ENCODE measurements at regions not wholly inside any gene's neighbourhood (a gene's known extent, or its start where the extent isn't known, plus 50 kb on each side); places are given as distances from the start of the nearest gene placed in this dataset.

- Histone ChIP-seq H3K27ac (no peak overlapping the region), H3K9me3 (no peaks in the 10 kb centered on the region), H3K36me3 (no peaks in the 10 kb centered on the region), H3K27me3 (no peaks in the 10 kb centered on the region), H3K4me1 (no peaks in the 10 kb centered on the region), H3K4me3 (no peak overlapping the region)
- DNase-seq = no peak
- TF ChIP-seq, protein P1, sequence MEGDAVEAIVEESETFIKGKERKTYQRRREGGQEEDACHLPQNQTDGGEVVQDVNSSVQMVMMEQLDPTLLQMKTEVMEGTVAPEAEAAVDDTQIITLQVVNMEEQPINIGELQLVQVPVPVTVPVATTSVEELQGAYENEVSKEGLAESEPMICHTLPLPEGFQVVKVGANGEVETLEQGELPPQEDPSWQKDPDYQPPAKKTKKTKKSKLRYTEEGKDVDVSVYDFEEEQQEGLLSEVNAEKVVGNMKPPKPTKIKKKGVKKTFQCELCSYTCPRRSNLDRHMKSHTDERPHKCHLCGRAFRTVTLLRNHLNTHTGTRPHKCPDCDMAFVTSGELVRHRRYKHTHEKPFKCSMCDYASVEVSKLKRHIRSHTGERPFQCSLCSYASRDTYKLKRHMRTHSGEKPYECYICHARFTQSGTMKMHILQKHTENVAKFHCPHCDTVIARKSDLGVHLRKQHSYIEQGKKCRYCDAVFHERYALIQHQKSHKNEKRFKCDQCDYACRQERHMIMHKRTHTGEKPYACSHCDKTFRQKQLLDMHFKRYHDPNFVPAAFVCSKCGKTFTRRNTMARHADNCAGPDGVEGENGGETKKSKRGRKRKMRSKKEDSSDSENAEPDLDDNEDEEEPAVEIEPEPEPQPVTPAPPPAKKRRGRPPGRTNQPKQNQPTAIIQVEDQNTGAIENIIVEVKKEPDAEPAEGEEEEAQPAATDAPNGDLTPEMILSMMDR (IDR thresholded peaks at IDR 0.05) = no peak
- no peak for TF ChIP-seq POLR2A (IDR thresholded peaks at IDR 0.05)
Observed at GRCh38 chr2:45244928-45245327, 235.7 kb upstream of the SIX2 start.

- no peak overlapping the region for H3K27ac ChIP-seq
Observed at GRCh38 chr2:45242161-45242741, 233.0 kb upstream of the SIX2 start.

GRCh38 chr2:45241061-45241561 is 231.9 kb upstream of the SIX2 start:
- no peak for DNase-seq
- Histone ChIP-seq H3K9me3 (no peaks in the 10 kb centered on the region), H3K27ac (no peak overlapping the region), H3K36me3 (no peaks in the 10 kb centered on the region), H3K4me1 (no peaks in the 10 kb centered on the region), H3K4me3 (no peak overlapping the region), H3K27me3 (no peaks in the 10 kb centered on the region)
- TF ChIP-seq POLR2A (IDR thresholded peaks at IDR 0.05) = no peak
- TF ChIP-seq, protein P1 (IDR thresholded peaks at IDR 0.05) = no peak

More at GRCh38 chr2:45242161-45242741, 233.0 kb upstream of the SIX2 start:
- Histone ChIP-seq H3K4me3 (no peak overlapping the region), H3K36me3 (no peaks in the 10 kb centered on the region), H3K27me3 (no peaks in the 10 kb centered on the region), H3K9me3 (no peaks in the 10 kb centered on the region), H3K4me1 (no peaks in the 10 kb centered on the region)
- DNase-seq = no peak
- TF ChIP-seq, protein P1 (IDR thresholded peaks at IDR 0.05) = no peak
- TF ChIP-seq POLR2A (IDR thresholded peaks at IDR 0.05) = no peak

GRCh38 chr2:45237850-45238542 is 228.7 kb upstream of the SIX2 start:
- Histone ChIP-seq H3K27ac (no peak overlapping the region), H3K4me3 (no peak overlapping the region)
- no peak for DNase-seq

DNA sequence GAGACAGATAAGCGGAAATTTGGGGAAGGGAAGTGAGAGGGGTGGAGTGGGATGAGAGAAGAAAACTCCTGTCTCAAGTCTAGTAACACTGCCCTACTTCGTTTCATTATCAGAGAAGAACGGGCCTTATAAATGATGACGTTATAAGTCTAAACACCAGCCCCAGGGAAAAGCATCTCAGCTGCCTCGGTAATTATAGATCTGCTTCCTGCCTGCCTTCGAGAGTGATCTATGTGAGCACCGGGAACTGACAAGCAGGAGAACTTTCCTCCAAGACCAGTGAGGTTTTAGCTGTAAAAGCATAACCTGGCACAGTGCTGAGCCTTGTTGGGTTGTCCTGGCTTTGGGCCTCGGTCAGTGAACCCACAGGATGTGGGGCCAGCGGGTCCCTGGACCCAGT is 227.9 kb upstream of the SIX2 start:
- no peaks in the 10 kb centered on the region for H3K36me3 ChIP-seq
- no peaks in the 10 kb centered on the region for H3K4me1 ChIP-seq
- H3K4me3 ChIP-seq = no peak overlapping the region
- H3K27me3 ChIP-seq = no peaks in the 10 kb centered on the region
- H3K9me3 ChIP-seq = no peaks in the 10 kb centered on the region
- no peak overlapping the region for H3K27ac ChIP-seq
- no peak for DNase-seq
- TF ChIP-seq POLR2A (IDR thresholded peaks at IDR 0.05) = no peak
- TF ChIP-seq, protein P1 (IDR thresholded peaks at IDR 0.05) = no peak

More at GRCh38 chr2:45237850-45238542, 228.7 kb upstream of the SIX2 start:
- no peaks in the 10 kb centered on the region for H3K9me3 ChIP-seq
- no peaks in the 10 kb centered on the region for H3K27me3 ChIP-seq
- no peaks in the 10 kb centered on the region for H3K4me1 ChIP-seq
- no peak for TF ChIP-seq POLR2A (IDR thresholded peaks at IDR 0.05)
- TF ChIP-seq, protein P1 (IDR thresholded peaks at IDR 0.05) = no peak
- no peaks in the 10 kb centered on the region for H3K36me3 ChIP-seq
